ENCODE measurements at regions not wholly inside any gene's neighbourhood (a gene's known extent, or its start where the extent isn't known, plus 50 kb on each side); places are given as distances from the start of the nearest gene placed in this dataset.

GRCh38 chr6:98463038-98464000 is 371.1 kb upstream of the POU3F2 start:
- DNase-seq, result no peak

GRCh38 chr6:98467091-98467490 is 367.3 kb upstream of the POU3F2 start:
- no peak for DNase-seq

- DNase-seq, result no peak
Observed at GRCh38 chr6:98467902-98468301, 366.5 kb upstream of the POU3F2 start.

- DNase-seq, result no peak
Observed at GRCh38 chr6:98469141-98469540, 365.2 kb upstream of the POU3F2 start.

GRCh38 chr6:98470821-98471220 is 363.6 kb upstream of the POU3F2 start:
- DNase-seq, result no peak

GRCh38 chr6:98471444-98471843 is 362.9 kb upstream of the POU3F2 start:
- DNase-seq, result no peak

GRCh38 chr6:98477231-98477630 is 357.1 kb upstream of the POU3F2 start:
- DNase-seq, result no peak

GRCh38 chr6:98484696-98485095 is 349.7 kb upstream of the POU3F2 start:
- no peak for DNase-seq

GRCh38 chr6:98485593-98485992 is 348.8 kb upstream of the POU3F2 start:
- no peak for DNase-seq

GRCh38 chr6:98486057-98486456 is 348.3 kb upstream of the POU3F2 start:
- DNase-seq, result no peak

- DNase-seq, result peak in 1 of 2 donors; percentile 5
Observed at GRCh38 chr6:98487612-98488011, 346.8 kb upstream of the POU3F2 start.

GRCh38 chr6:98498144-98498775 is 336.1 kb upstream of the POU3F2 start:
- no peak for DNase-seq

- no peak for DNase-seq
Observed at GRCh38 chr6:98498866-98499265, 335.5 kb upstream of the POU3F2 start.

- DNase-seq, result no peak
Observed at GRCh38 chr6:98514073-98514720, 320.2 kb upstream of the POU3F2 start.

GRCh38 chr6:98514796-98515195 is 319.6 kb upstream of the POU3F2 start:
- DNase-seq, result no peak

GRCh38 chr6:98516206-98516605 is 318.2 kb upstream of the POU3F2 start:
- DNase-seq, result no peak

- no peak for DNase-seq
Observed at GRCh38 chr6:98516866-98517265, 317.5 kb upstream of the POU3F2 start.

GRCh38 chr6:98525860-98526259 is 308.5 kb upstream of the POU3F2 start:
- no peak for DNase-seq

- no peak for DNase-seq
Observed at GRCh38 chr6:98526465-98526864, 307.9 kb upstream of the POU3F2 start.

GRCh38 chr6:98529364-98529763 is 305.0 kb upstream of the POU3F2 start:
- no peak for DNase-seq

- no peak for DNase-seq
Observed at GRCh38 chr6:98530732-98531131, 303.6 kb upstream of the POU3F2 start.

- no peak for DNase-seq
Observed at GRCh38 chr6:98532004-98532403, 302.4 kb upstream of the POU3F2 start.

- DNase-seq, result no peak
Observed at GRCh38 chr6:98539741-98540140, 294.6 kb upstream of the POU3F2 start.
